ENCODE measurements at regions not wholly inside any gene's neighbourhood (a gene's known extent, or its start where the extent isn't known, plus 50 kb on each side); places are given as distances from the start of the nearest gene placed in this dataset.

GRCh38 chr4:152207378-152207720, 328.5 kb downstream of the FBXW7 start:
- no peak for TF ChIP-seq CTCF (conservative IDR thresholded peaks at IDR 0.05; ENCODE audit: low read length)
- no peak for TF ChIP-seq EZH2phosphoT487 (IDR thresholded peaks at IDR 0.05; ENCODE audit: borderline replicate concordance)

Data from Loucy (cell line).